CD4-positive, alpha-beta T cell (primary cell): ENCODE measurements at regions not wholly inside any gene's neighbourhood (a gene's known extent, or its start where the extent isn't known, plus 50 kb on each side); places are given as distances from the start of the nearest gene placed in this dataset.
"Not testable (repeated sequence)": the region's sequence is repeated elsewhere in the genome, so short reads cannot be mapped to it uniquely, and the experiment has no call there.

Experiments used
- ATAC-seq: fragments of 200-7000 bp; cut with Tn5 transposase; one replicate; pipeline ENCODE4 v1.10.0; 2022; ENCODE audit warnings: mild to moderate bottlenecking; ENCODE audit not compliant: poor library complexity
- CTCF ChIA-PET: fragments of 350-600 bp; sonication (Branson Sonifier 250); formaldehyde crosslinking; loops from one replicate; lab custom pipeline; 2021; ENCODE audit warnings: antibody characterized with exemption, inconsistent platforms; lab: Charles Lee
- POLR2A ChIA-PET: fragments of 350-600 bp; sonication (Branson Sonifier 250); formaldehyde crosslinking; loops from one replicate; lab custom pipeline; 2021; ENCODE audit warnings: antibody characterized with exemption, inconsistent platforms; lab: Charles Lee
- DNase-seq, 14 experiments: peaks; one replicate each; pipeline ENCODE4 v3.0.0-alpha.2; 2013 to 2020; ENCODE audit warnings: mixed read lengths in 2 of 14
- H3K27ac ChIP-seq, 2 donors: one replicate each; pipeline versions ENCODE4 v1.5.1 to v1.7.0; 2013; ENCODE audit warnings: low read length in 2 of 2, low read depth in 1 of 2, mild to moderate bottlenecking in 1 of 2
- H3K27me3 ChIP-seq, 2 experiments: 1 replicate in 1 of 2; 2 replicates in 1 of 2; pipeline versions ENCODE4 v1.6.1 to v1.7.0; 2013; ENCODE audit warnings: low read length in 2 of 2, control low read depth in 1 of 2, mild to moderate bottlenecking in 1 of 2, moderate library complexity in 1 of 2; ENCODE audit not compliant: insufficient read depth in 2 of 2, control insufficient read depth in 1 of 2
- H3K36me3 ChIP-seq: one replicate; pipeline ENCODE4 v1.6.1; 2013; ENCODE audit warnings: low read length, control low read depth; ENCODE audit not compliant: insufficient read depth
- H3K4me1 ChIP-seq: one replicate; pipeline ENCODE4 v1.6.1; 2013; ENCODE audit warnings: low read length, control low read depth; ENCODE audit not compliant: insufficient read depth
- H3K4me3 ChIP-seq: one replicate; pipeline ENCODE4 v1.5.1; 2013; ENCODE audit warnings: mild to moderate bottlenecking, low read length, moderate library complexity
- H3K9me3 ChIP-seq, 2 experiments: 1 replicate in 1 of 2; 2 replicates in 1 of 2; pipeline versions ENCODE4 v1.6.1 to v1.7.0; 2013; ENCODE audit warnings: low read length in 2 of 2, mild to moderate bottlenecking in 2 of 2, control low read depth in 1 of 2, moderate library complexity in 1 of 2; ENCODE audit not compliant: control insufficient read depth in 1 of 2, insufficient read depth in 1 of 2
- H3K27ac Mint-ChIP-seq: one replicate; pipeline ENCODE4 v1.8.0; 2020; ENCODE audit warnings: mixed read lengths
- H3K27me3 Mint-ChIP-seq: one replicate; pipeline ENCODE4 v1.8.0; 2021; ENCODE audit warnings: mixed read lengths
- H3K36me3 Mint-ChIP-seq: one replicate; pipeline ENCODE4 v1.8.0; 2021; ENCODE audit warnings: low read depth, mixed read lengths
- H3K4me1 Mint-ChIP-seq: one replicate; pipeline ENCODE4 v1.8.0; 2021; ENCODE audit warnings: low read depth, mixed read lengths
- H3K4me3 Mint-ChIP-seq: one replicate; pipeline ENCODE4 v1.8.0; 2020; ENCODE audit warnings: mild to moderate bottlenecking, mixed read lengths
- H3K9me3 Mint-ChIP-seq: one replicate; pipeline ENCODE4 v1.8.0; 2020; ENCODE audit warnings: mixed read lengths
- CTCF ChIP-seq: fragments of 200-600 bp; IDR thresholded peaks from one replicate; pipeline ENCODE4 v1.8.0; 2022; ENCODE audit warnings: antibody characterized with exemption, mild to moderate bottlenecking
- intact Hi-C, 2 experiments: fragments of 100-400 bp; cut with DNase I in 1 of 2; cut with micrococcal nuclease in 1 of 2; formaldehyde crosslinking; loops; one replicate each; pipeline versions ENCODE4 v1.15.1 to v1.9.0; 2023 to 2025; cut with DNase I, micrococcal nuclease

- H3K27ac Mint-ChIP-seq: no peak overlapping the region
- H3K4me3 ChIP-seq: no peak overlapping the region
- ATAC-seq: no peak
- peaks cover 9% of the 10 kb centered on the region for H3K36me3 Mint-ChIP-seq
- H3K27ac ChIP-seq: no peak overlapping the region
- H3K4me1 ChIP-seq: no peaks in the 10 kb centered on the region
- no peaks in the 10 kb centered on the region for H3K9me3 ChIP-seq
- intact Hi-C loops: no loop called here
- H3K4me1 Mint-ChIP-seq: peaks cover 53% of the 10 kb centered on the region
- no peak overlapping the region for H3K4me3 Mint-ChIP-seq
- CTCF ChIA-PET: no interaction called here
- H3K27me3 Mint-ChIP-seq: no peaks in the 10 kb centered on the region
- H3K9me3 Mint-ChIP-seq: no peaks in the 10 kb centered on the region
- H3K36me3 ChIP-seq: no peaks in the 10 kb centered on the region
- TF ChIP-seq CTCF: no peak
- no peaks in the 10 kb centered on the region for H3K27me3 ChIP-seq
- no peak for DNase-seq
- POLR2A ChIA-PET: no interaction called here
These were observed 139.2 kb upstream of the TMEM168 start for GRCh38 chr7:112929421-112929820.

- Histone ChIP-seq H3K36me3 (no peaks in the 10 kb centered on the region), H3K27me3 (no peaks in the 10 kb centered on the region), H3K4me1 (no peaks in the 10 kb centered on the region), H3K4me3 (no peak overlapping the region), H3K9me3 (peaks cover 0 to 8% of the 10 kb centered on the region in 2 experiments), H3K27ac (no peak overlapping the region)
- Mint-ChIP-seq H3K4me3 (no peak overlapping the region), H3K36me3 (peaks cover 4% of the 10 kb centered on the region), H3K27ac (no peak overlapping the region), H3K27me3 (no peaks in the 10 kb centered on the region), H3K4me1 (peaks cover 23% of the 10 kb centered on the region), H3K9me3 (no peaks in the 10 kb centered on the region)
- DNase-seq: no peak
- CTCF ChIA-PET: no interaction called here
- ATAC-seq: no peak
- POLR2A ChIA-PET: no interaction called here
- intact Hi-C loops: no loop called here
- TF ChIP-seq CTCF: no peak
These were observed 135.8 kb upstream of the TMEM168 start for GRCh38 chr7:112926018-112926417.

GRCh38 chr7:112922546-112922945 is 132.4 kb upstream of the TMEM168 start:
- POLR2A ChIA-PET, ATAC-seq, H3K9me3 ChIP-seq, CTCF ChIA-PET, H3K4me1 ChIP-seq, H3K27ac ChIP-seq, DNase-seq, H3K27me3 ChIP-seq, H3K36me3 ChIP-seq, H3K4me3 ChIP-seq, H3K27me3 Mint-ChIP-seq, H3K27ac Mint-ChIP-seq, H3K4me3 Mint-ChIP-seq, H3K9me3 Mint-ChIP-seq, H3K4me1 Mint-ChIP-seq, intact Hi-C loops, H3K36me3 Mint-ChIP-seq: not testable (repeated sequence)

DNA sequence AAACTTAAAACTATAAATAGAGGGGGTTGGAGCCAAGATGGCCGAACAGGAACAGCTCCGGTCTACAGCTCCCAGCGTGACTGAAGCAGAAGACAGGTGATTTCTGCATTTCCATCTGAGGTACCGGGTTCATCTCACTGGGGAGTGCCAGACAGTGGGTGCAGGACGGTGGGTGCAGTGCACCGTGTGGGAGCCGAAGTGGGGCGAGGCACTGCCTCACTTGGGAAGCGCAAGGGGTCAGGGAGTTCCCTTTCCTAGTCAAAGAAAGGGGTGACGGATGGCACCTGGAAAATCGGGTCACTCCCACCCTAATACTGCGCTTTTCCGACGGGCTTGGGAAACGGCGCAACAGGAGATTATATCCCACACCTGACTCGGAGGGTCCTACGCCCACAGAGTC is 126.2 kb upstream of the TMEM168 start:
- H3K4me3 Mint-ChIP-seq, H3K4me1 Mint-ChIP-seq, CTCF ChIA-PET, H3K4me3 ChIP-seq, H3K9me3 Mint-ChIP-seq, POLR2A ChIA-PET, H3K9me3 ChIP-seq, H3K27me3 ChIP-seq, H3K27ac ChIP-seq, H3K27me3 Mint-ChIP-seq, H3K27ac Mint-ChIP-seq, ATAC-seq, intact Hi-C loops, H3K4me1 ChIP-seq, DNase-seq: not testable (repeated sequence)
- H3K36me3 ChIP-seq: peaks cover 21% of the 10 kb centered on the region
- H3K36me3 Mint-ChIP-seq: peaks cover 46% of the 10 kb centered on the region
